Prostate gland (tissue), 2 donors: ENCODE measurements at regions not wholly inside any gene's neighbourhood (a gene's known extent, or its start where the extent isn't known, plus 50 kb on each side); places are given as distances from the start of the nearest gene placed in this dataset.

Experiments
- DNase-seq: peaks from one replicate; pipeline ENCODE4 v3.0.0-alpha.2; 2019; ENCODE audit warnings: low spot score
- H3K27ac ChIP-seq, 2 donors: fragments of 200-600 bp; sonication (generic); 2 replicates each; pipeline ENCODE4 v1.5.1; 2017 to 2019
- H3K27me3 ChIP-seq: fragments of 200-600 bp; sonication (generic); replicated peaks from 2 replicates; pipeline ENCODE4 v1.5.1; 2019; ENCODE audit not compliant: insufficient read depth
- H3K36me3 ChIP-seq, 2 donors: fragments of 200-600 bp; sonication (generic); 1 replicate in 1 of 2; 2 replicates in 1 of 2; pipeline versions ENCODE4 v1.5.1 to v1.8.1; 2017 to 2019
- H3K4me1 ChIP-seq: fragments of 200-600 bp; sonication (generic); replicated peaks from 2 replicates; pipeline ENCODE4 v1.5.1; 2019
- H3K4me3 ChIP-seq, 2 donors: fragments of 200-600 bp; sonication (generic); 2 replicates each; pipeline ENCODE4 v1.5.1; 2017 to 2019
- H3K9me3 ChIP-seq: fragments of 200-600 bp; sonication (generic); 2 replicates; pipeline ENCODE4 v1.5.1; 2017
- POLR2A ChIP-seq: fragments of 450-650 bp; IDR thresholded peaks from one replicate; pipeline ENCODE4 v1.6.1; 2016; ENCODE audit warnings: antibody characterized with exemption, mild to moderate bottlenecking
- POLR2AphosphoS5 ChIP-seq: sonication (generic); formaldehyde crosslinking; IDR thresholded peaks from one replicate; pipeline ENCODE4 v1.6.1; 2017; ENCODE audit warnings: antibody characterized with exemption
- WGBS: methylation state at CpG from one replicate; pipeline ENCODE4 v1.1.5; 2018; 5-methylcytosine and 5-hydroxymethylcytosine counted together
- intact Hi-C: fragments of 100-400 bp; cut with DNase I; formaldehyde crosslinking; loops from one replicate; pipeline ENCODE4 v1.14.2; 2022
- TF ChIP-seq, protein P1 (sequence below), 4 experiments: fragments of 200-600 bp in 2 of 4; fragments of 450-650 bp in 2 of 4; sonication (generic) in 2 of 4; IDR thresholded peaks; 1 replicate in 3 of 4; 2 replicates in 1 of 4; pipeline ENCODE4 v1.5.1; 2016 to 2019; ENCODE audit warnings: antibody characterized with exemption in 4 of 4, mild to moderate bottlenecking in 2 of 4, moderate library complexity in 2 of 4

DNA sequence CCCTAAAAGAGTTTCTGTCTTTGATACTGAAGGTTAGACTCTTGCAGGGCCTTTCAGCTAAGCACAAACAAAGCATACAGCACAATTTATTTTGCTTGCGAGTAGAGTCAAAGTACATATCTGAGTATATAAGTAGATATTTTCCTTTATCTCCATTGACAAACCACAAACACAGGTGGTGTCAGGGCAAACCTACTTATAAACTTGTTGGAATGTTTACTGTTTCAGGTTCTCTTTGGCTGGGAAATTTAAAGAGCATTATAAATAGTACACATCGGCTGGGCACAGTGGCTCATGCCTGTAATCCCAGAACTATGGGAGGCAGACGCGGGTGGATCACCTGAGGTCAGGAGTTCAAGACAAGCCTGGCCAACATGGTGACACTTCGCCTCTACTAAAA is 442.6 kb upstream of the PSMD7 start:
- no peaks in the 10 kb centered on the region for H3K27me3 ChIP-seq
- no peaks in the 10 kb centered on the region for H3K4me1 ChIP-seq
- no peak overlapping the region for H3K27ac ChIP-seq
- 49% methylated on average over 5 of the region's 5 CpGs for WGBS
- H3K36me3 ChIP-seq, result no peaks in the 10 kb centered on the region
- intact Hi-C loops, result no loop called here
- no peaks in the 10 kb centered on the region for H3K9me3 ChIP-seq
- no peak overlapping the region for H3K4me3 ChIP-seq
- no peak for TF ChIP-seq POLR2AphosphoS5
- DNase-seq, result no peak

DNA sequence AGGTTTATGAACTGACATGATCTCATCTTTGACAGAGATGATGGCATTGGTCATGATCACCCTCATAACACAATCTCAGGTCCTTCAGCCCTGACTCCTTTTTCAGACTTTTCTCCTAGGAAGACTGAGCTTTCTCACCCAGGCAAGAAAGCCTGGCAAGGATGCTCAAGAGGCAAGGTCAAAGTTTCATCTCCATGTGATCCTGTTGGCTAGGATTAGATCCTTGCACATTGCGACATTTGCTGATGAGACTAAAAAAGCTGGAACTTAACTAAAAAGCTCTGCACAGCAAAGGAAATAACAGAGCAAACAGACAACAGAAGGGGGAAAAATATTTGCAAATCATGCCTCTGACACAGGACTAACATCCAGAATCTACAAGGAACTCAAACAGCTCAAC is 444.1 kb upstream of the PSMD7 start:
- intact Hi-C loops, result no loop called here
- Histone ChIP-seq H3K4me3 (no peak overlapping the region), H3K4me1 (no peaks in the 10 kb centered on the region), H3K27me3 (no peaks in the 10 kb centered on the region), H3K27ac (no peak overlapping the region), H3K9me3 (no peaks in the 10 kb centered on the region), H3K36me3 (no peaks in the 10 kb centered on the region)
- 83% methylated on average over 1 of the region's 1 CpG for WGBS
- TF ChIP-seq POLR2A (no peak), POLR2AphosphoS5 (no peak)
- TF ChIP-seq, protein P1, sequence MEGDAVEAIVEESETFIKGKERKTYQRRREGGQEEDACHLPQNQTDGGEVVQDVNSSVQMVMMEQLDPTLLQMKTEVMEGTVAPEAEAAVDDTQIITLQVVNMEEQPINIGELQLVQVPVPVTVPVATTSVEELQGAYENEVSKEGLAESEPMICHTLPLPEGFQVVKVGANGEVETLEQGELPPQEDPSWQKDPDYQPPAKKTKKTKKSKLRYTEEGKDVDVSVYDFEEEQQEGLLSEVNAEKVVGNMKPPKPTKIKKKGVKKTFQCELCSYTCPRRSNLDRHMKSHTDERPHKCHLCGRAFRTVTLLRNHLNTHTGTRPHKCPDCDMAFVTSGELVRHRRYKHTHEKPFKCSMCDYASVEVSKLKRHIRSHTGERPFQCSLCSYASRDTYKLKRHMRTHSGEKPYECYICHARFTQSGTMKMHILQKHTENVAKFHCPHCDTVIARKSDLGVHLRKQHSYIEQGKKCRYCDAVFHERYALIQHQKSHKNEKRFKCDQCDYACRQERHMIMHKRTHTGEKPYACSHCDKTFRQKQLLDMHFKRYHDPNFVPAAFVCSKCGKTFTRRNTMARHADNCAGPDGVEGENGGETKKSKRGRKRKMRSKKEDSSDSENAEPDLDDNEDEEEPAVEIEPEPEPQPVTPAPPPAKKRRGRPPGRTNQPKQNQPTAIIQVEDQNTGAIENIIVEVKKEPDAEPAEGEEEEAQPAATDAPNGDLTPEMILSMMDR (IDR thresholded peaks at IDR 0.05), result no peak
- no peak for DNase-seq

DNA sequence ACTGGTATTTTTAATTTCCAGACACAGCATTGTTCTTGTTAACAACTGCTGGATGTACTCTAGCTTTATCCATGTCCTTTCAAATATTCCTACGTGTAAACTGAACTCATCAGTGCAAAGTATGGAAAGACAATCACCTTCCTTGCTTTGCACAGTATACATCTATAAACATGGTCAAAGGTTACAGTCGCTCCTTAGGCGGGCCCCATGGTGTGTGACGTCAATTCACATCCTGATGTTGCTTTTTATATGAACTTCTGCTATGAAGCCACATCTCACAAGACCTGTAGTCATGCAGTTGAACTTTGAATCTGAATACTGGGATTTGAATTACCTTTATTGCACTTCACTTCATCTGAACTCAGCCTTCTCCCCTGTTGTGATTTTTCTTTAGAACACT is 447.6 kb upstream of the PSMD7 start:
- WGBS, result 78% methylated on average over 4 of the region's 4 CpGs
- no peaks in the 10 kb centered on the region for H3K9me3 ChIP-seq
- intact Hi-C loops, result no loop called here

DNA sequence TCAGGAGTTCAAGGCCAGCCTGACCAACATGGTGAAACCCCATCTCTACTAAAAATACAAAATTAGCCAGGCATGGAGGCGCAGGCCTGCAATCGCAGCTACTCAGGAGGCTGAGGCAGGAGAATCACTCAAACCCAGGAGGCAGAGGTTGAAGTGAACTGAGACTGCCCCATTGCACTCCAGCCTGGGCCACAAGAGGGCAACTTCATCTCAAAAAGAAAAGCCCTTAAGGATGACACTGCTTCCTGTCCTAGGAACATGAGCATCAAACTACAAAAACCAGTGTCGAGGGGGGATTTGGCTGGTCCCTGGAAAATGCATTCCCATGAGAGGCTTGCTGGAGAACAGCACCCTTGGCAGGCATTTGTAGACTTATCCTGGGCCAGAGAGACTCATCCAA is 449.5 kb upstream of the PSMD7 start:
- H3K36me3 ChIP-seq, result no peaks in the 10 kb centered on the region
- no peak overlapping the region for H3K27ac ChIP-seq
- TF ChIP-seq, protein P1 (IDR thresholded peaks at IDR 0.05), result no peak
- TF ChIP-seq POLR2A (no peak), POLR2AphosphoS5 (no peak)
- DNase-seq, result no peak
- no peaks in the 10 kb centered on the region for H3K27me3 ChIP-seq
- WGBS, result 95% methylated on average over 3 of the region's 3 CpGs
- no peaks in the 10 kb centered on the region for H3K4me1 ChIP-seq
- no peak overlapping the region for H3K4me3 ChIP-seq
- intact Hi-C loops, result no loop called here
- no peaks in the 10 kb centered on the region for H3K9me3 ChIP-seq

More for the DNA sequence above, 447.6 kb upstream of the PSMD7 start:
- Histone ChIP-seq H3K27me3 (no peaks in the 10 kb centered on the region), H3K27ac (no peak overlapping the region), H3K36me3 (no peaks in the 10 kb centered on the region), H3K4me3 (no peak overlapping the region), H3K4me1 (no peaks in the 10 kb centered on the region)
- no peak for DNase-seq
- TF ChIP-seq, protein P1 (IDR thresholded peaks at IDR 0.05), result no peak
- TF ChIP-seq POLR2AphosphoS5 (no peak), POLR2A (no peak)

DNA sequence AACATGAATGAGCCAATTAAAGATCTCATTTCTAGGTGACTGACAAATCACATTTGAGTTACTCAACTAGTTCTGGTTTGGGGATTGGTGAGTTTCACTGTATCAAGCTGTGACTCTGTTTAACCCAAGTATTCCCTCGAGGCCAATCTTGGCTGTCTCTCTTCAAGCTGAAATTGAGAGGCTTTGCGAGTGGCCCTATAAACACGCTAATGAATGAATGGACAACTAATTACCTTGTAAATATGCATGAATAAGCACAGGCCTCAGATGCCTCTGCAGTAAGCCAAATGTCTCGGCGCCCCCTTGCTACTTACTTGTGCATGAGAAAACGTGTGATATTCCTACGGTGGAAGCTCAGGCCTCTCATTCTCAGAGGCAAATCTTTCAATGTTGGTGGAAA is 450.3 kb upstream of the PSMD7 start:
- Histone ChIP-seq H3K4me1 (no peaks in the 10 kb centered on the region), H3K27ac (no peak overlapping the region), H3K27me3 (no peaks in the 10 kb centered on the region), H3K36me3 (no peaks in the 10 kb centered on the region), H3K4me3 (no peak overlapping the region), H3K9me3 (no peaks in the 10 kb centered on the region)
- 64% methylated on average over 7 of the region's 7 CpGs for WGBS
- no peak for DNase-seq
- intact Hi-C loops, result no loop called here
- TF ChIP-seq, protein P1 (IDR thresholded peaks at IDR 0.05), result no peak
- TF ChIP-seq POLR2AphosphoS5, result no peak
